Ovary (tissue), 7 donors: ENCODE measurements at regions not wholly inside any gene's neighbourhood (a gene's known extent, or its start where the extent isn't known, plus 50 kb on each side); places are given as distances from the start of the nearest gene placed in this dataset.

Source experiments
- DNase-seq, 5 donors: peaks; one replicate each; pipeline ENCODE4 v3.0.0-alpha.2; 2019 to 2020
- H3K27ac ChIP-seq, 2 donors: fragments of 200-600 bp; one replicate each; pipeline versions ENCODE4 v1.5.1 to v1.8.0; 2019 to 2022
- H3K27me3 ChIP-seq: fragments of 200-600 bp; one replicate; pipeline ENCODE4 v1.8.0; 2022
- H3K36me3 ChIP-seq: fragments of 200-600 bp; sonication (generic); one replicate; pipeline ENCODE4 v1.5.1; 2019
- H3K4me1 ChIP-seq: one replicate; pipeline ENCODE4 v1.8.1; 2013; ENCODE audit warnings: mild to moderate bottlenecking, moderate library complexity; ENCODE audit not compliant: insufficient read depth
- H3K4me3 ChIP-seq: fragments of 200-600 bp; sonication (generic); one replicate; pipeline ENCODE4 v1.5.1; 2017
- H3K9me3 ChIP-seq, 2 donors: fragments of 200-600 bp in 1 of 2; sonication (generic) in 1 of 2; one replicate each; pipeline versions ENCODE4 v1.5.1 to v1.8.1; 2013 to 2019; ENCODE audit warnings: mild to moderate bottlenecking in 1 of 2, moderate library complexity in 1 of 2
- EP300 ChIP-seq: sonication (generic); formaldehyde crosslinking; IDR thresholded peaks from one replicate; pipeline ENCODE4 v1.6.1; 2017; ENCODE audit warnings: antibody characterized with exemption
- POLR2A ChIP-seq: fragments of 450-650 bp; IDR thresholded peaks from one replicate; pipeline ENCODE4 v1.6.1; 2017; ENCODE audit warnings: antibody characterized with exemption, mild to moderate bottlenecking, moderate library complexity
- WGBS, 3 donors: extraction: QIAGEN DNeasy Blood & Tissue Kit in 1 of 3; methylation state at CpG; one replicate each; pipeline versions ENCODE4 v1.1.5 to v1.1.7; 2013 to 2017; 5-methylcytosine and 5-hydroxymethylcytosine counted together
- intact Hi-C, 4 donors: fragments of 100-400 bp; cut with DNase I; formaldehyde crosslinking; loops; one replicate each; pipeline versions ENCODE4 v1.11.0 to v1.15.1; 2022 to 2023
- TF ChIP-seq, protein P1 (sequence below), 3 donors: fragments of 450-650 bp in 2 of 3; fragments of 200-600 bp in 1 of 3; IDR thresholded peaks; one replicate each; pipeline versions ENCODE4 v1.5.1 to v1.8.0; 2016 to 2022; ENCODE audit warnings: antibody characterized with exemption in 3 of 3, mild to moderate bottlenecking in 1 of 3
- donor health status: DM: no; HTN: no; CAD: no; lungs with moderate emphysema.
- donor health status: DM: no; HTN: no; CAD: no.
- donor health status: Bipolar disorder and iron deficiency.
- donor health status: DM: no; HTN: no; CAD: no.
- donor health status: DM: yes; HTN: yes; CAD: no.

DNA sequence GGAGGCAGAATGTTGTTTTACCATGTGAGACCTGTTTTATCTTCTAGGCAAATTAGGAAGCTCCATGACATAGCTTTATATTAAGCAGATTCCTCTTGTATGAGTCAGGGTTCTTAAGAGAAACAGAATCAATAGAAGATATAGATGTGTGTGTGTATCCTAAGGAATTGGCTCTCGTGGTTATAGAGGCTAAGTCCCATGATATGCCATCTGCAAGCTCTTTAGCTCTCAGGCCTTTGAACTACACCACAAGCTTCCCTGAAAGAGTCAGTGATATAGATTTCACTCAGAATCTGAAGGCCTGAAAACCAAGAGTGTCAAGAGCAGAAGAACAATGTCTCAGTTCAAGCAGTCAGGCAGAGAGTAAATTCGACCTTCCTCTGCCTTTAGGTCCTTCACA lies 365.8 kb upstream of the ZNF608 start:
- Histone ChIP-seq H3K27ac (no peak overlapping the region), H3K4me1 (no peaks in the 10 kb centered on the region), H3K4me3 (no peak overlapping the region), H3K9me3 (no peaks in the 10 kb centered on the region), H3K36me3 (no peaks in the 10 kb centered on the region), H3K27me3 (no peaks in the 10 kb centered on the region)
- TF ChIP-seq POLR2A = no peak
- TF ChIP-seq, protein P1, sequence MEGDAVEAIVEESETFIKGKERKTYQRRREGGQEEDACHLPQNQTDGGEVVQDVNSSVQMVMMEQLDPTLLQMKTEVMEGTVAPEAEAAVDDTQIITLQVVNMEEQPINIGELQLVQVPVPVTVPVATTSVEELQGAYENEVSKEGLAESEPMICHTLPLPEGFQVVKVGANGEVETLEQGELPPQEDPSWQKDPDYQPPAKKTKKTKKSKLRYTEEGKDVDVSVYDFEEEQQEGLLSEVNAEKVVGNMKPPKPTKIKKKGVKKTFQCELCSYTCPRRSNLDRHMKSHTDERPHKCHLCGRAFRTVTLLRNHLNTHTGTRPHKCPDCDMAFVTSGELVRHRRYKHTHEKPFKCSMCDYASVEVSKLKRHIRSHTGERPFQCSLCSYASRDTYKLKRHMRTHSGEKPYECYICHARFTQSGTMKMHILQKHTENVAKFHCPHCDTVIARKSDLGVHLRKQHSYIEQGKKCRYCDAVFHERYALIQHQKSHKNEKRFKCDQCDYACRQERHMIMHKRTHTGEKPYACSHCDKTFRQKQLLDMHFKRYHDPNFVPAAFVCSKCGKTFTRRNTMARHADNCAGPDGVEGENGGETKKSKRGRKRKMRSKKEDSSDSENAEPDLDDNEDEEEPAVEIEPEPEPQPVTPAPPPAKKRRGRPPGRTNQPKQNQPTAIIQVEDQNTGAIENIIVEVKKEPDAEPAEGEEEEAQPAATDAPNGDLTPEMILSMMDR (IDR thresholded peaks at IDR 0.05) = no peak
- no peak for TF ChIP-seq EP300
- no peak for DNase-seq
- intact Hi-C loops = no loop called here
- 85 to 92% (median 90%) methylated on average over 2 of the region's 2 CpGs for WGBS, 3 donors

- 80 to 89% (median 89%) methylated on average over 2 of the region's 2 CpGs for WGBS, 3 donors
- H3K9me3 ChIP-seq = no peaks in the 10 kb centered on the region
- no peak overlapping the region for H3K4me3 ChIP-seq
- no peak overlapping the region for H3K27ac ChIP-seq
- H3K4me1 ChIP-seq = no peaks in the 10 kb centered on the region
- no peak for DNase-seq
- no peaks in the 10 kb centered on the region for H3K36me3 ChIP-seq
- intact Hi-C loops = no loop called here
- TF ChIP-seq POLR2A (no peak), EP300 (no peak)
- TF ChIP-seq, protein P1 (IDR thresholded peaks at IDR 0.05) = no peak
- H3K27me3 ChIP-seq = no peaks in the 10 kb centered on the region
Measured at GRCh38 chr5:125113328-125113727, 366.9 kb upstream of the ZNF608 start.

DNA sequence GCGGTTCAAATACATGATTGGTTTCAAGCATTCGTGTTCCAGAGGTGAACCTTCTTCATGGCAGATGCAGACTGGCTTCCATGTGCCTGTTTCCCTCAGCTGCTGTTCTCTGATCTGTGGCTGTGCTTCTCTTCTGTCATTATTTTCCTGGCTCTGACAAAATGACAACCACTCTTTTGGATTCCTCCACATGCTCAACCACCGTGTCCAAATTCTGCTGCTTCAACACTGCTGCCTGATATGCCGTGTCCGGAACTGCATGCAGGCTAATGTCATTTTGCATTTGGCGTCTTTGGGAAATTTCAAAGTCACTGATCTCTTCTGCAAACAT lies 368.7 kb upstream of the ZNF608 start:
- TF ChIP-seq, protein P1 (IDR thresholded peaks at IDR 0.05) = no peak
- no peak for TF ChIP-seq POLR2A
- no peak for TF ChIP-seq EP300
- H3K27ac ChIP-seq = no peak overlapping the region
- no peaks in the 10 kb centered on the region for H3K27me3 ChIP-seq
- H3K36me3 ChIP-seq = no peaks in the 10 kb centered on the region
- intact Hi-C loops = no loop called here
- WGBS, 3 donors = 90 to 92% (median 92%) methylated on average over 6 of the region's 6 CpGs
- no peak for DNase-seq
- H3K4me1 ChIP-seq = no peaks in the 10 kb centered on the region
- H3K9me3 ChIP-seq = no peaks in the 10 kb centered on the region
- no peak overlapping the region for H3K4me3 ChIP-seq

DNA sequence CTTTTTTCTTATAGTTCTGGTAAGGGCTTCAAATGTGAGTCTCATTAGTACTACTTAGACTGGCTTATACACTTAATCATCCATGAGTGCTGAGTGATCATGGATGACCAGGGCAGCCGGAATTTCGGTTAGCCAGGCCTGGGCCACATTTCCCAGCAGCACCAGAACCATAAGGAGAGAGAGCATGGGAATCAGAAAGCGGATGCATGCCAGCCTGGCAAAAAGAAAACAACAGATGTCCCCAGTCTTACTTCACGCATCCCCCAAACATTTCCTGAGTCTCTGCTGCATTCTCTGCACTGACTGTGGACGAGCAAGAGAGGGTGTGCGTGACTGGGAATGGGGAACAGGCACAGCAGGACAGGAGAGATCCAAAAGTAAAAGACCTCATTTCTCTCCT lies 371.1 kb upstream of the ZNF608 start:
- no peak for DNase-seq
- no peak overlapping the region for H3K27ac ChIP-seq
- no peaks in the 10 kb centered on the region for H3K9me3 ChIP-seq
- no peaks in the 10 kb centered on the region for H3K27me3 ChIP-seq
- no peak for TF ChIP-seq POLR2A
- TF ChIP-seq EP300 = no peak
- TF ChIP-seq, protein P1 (IDR thresholded peaks at IDR 0.05) = no peak
- no peak overlapping the region for H3K4me3 ChIP-seq
- 68 to 78% (median 74%) methylated on average over 6 of the region's 6 CpGs for WGBS, 3 donors
- H3K4me1 ChIP-seq = no peaks in the 10 kb centered on the region
- intact Hi-C loops = no loop called here
- H3K36me3 ChIP-seq = no peaks in the 10 kb centered on the region

GRCh38 chr5:125120012-125120411 lies 373.6 kb upstream of the ZNF608 start:
- DNase-seq = no peak
- H3K27me3 ChIP-seq = no peaks in the 10 kb centered on the region
- no peaks in the 10 kb centered on the region for H3K36me3 ChIP-seq
- H3K9me3 ChIP-seq = no peaks in the 10 kb centered on the region
- H3K4me3 ChIP-seq = no peak overlapping the region
- no peak overlapping the region for H3K27ac ChIP-seq
- intact Hi-C loops = no loop called here
- no peaks in the 10 kb centered on the region for H3K4me1 ChIP-seq
- TF ChIP-seq POLR2A = no peak
- TF ChIP-seq EP300 = no peak
- TF ChIP-seq, protein P1 (IDR thresholded peaks at IDR 0.05) = no peak
- 67 to 72% (median 69%) methylated on average over 6 of the region's 6 CpGs for WGBS, 3 donors
